HAP-1 (cell line): ENCODE measurements at regions not wholly inside any gene's neighbourhood (a gene's known extent, or its start where the extent isn't known, plus 50 kb on each side); places are given as distances from the start of the nearest gene placed in this dataset.
"Not testable (repeated sequence)": the region's sequence is repeated elsewhere in the genome, so short reads cannot be mapped to it uniquely, and the experiment has no call there.

Experiments used
- DNase-seq, 2 experiments: peaks; one replicate each; pipeline ENCODE4 v3.0.0-alpha.2; 2016 to 2020; ENCODE audit warnings: low spot score in 2 of 2
- H3K27me3 ChIP-seq: fragments of 250-450 bp; sonication (Bioruptor Pico); 2 replicates; pipeline ENCODE4 v1.5.1; 2020; ENCODE audit warnings: low read depth, mild to moderate bottlenecking, moderate library complexity
- H3K36me3 ChIP-seq: fragments of 250-450 bp; sonication (Bioruptor Pico); replicated peaks from 2 replicates; pipeline ENCODE4 v1.5.1; 2020; ENCODE audit warnings: mild to moderate bottlenecking
- H3K4me1 ChIP-seq: fragments of 250-450 bp; sonication (Bioruptor Pico); 2 replicates; pipeline ENCODE4 v1.5.1; 2020; ENCODE audit warnings: mild to moderate bottlenecking
- H3K4me3 ChIP-seq: fragments of 250-450 bp; sonication (Bioruptor Pico); 2 replicates; pipeline ENCODE4 v1.5.1; 2020; ENCODE audit warnings: mild to moderate bottlenecking, moderate library complexity
- H3K9me3 ChIP-seq: fragments of 250-450 bp; sonication (Bioruptor Pico); 2 replicates; pipeline ENCODE4 v1.5.1; 2020; ENCODE audit warnings: mild to moderate bottlenecking, moderate library complexity
- in situ Hi-C: fragments of 300-500 bp; cut with MboI; formaldehyde crosslinking; loops from 3 replicates; pipeline ENCODE4 v1.14.3; 2020; ENCODE audit warnings: low sequenced_read_pairs, inconsistent platforms, mixed read lengths

GRCh38 chr2:43004126-43004865 lies 211.9 kb upstream of the HAAO start:
- H3K27me3 ChIP-seq, H3K4me3 ChIP-seq, in situ Hi-C loops, H3K36me3 ChIP-seq, H3K9me3 ChIP-seq, H3K4me1 ChIP-seq, DNase-seq: not testable (repeated sequence)

- Histone ChIP-seq H3K27me3 (no peaks in the 10 kb centered on the region), H3K36me3 (no peaks in the 10 kb centered on the region), H3K4me3 (no peak overlapping the region), H3K4me1 (no peaks in the 10 kb centered on the region), H3K9me3 (no peaks in the 10 kb centered on the region)
- no peak for DNase-seq
- in situ Hi-C loops: no loop called here
These were observed 211.3 kb upstream of the HAAO start for GRCh38 chr2:43003702-43004101.

GRCh38 chr2:43001787-43002468 lies 209.5 kb upstream of the HAAO start:
- Histone ChIP-seq H3K4me1 (no peaks in the 10 kb centered on the region), H3K36me3 (no peaks in the 10 kb centered on the region), H3K27me3 (no peaks in the 10 kb centered on the region), H3K4me3 (no peak overlapping the region), H3K9me3 (no peaks in the 10 kb centered on the region)
- in situ Hi-C loops: no loop called here
- no peak for DNase-seq

GRCh38 chr2:43001055-43001378 lies 208.6 kb upstream of the HAAO start:
- H3K4me3 ChIP-seq: no peak overlapping the region
- no peaks in the 10 kb centered on the region for H3K4me1 ChIP-seq
- no peaks in the 10 kb centered on the region for H3K9me3 ChIP-seq
- in situ Hi-C loops: no loop called here
- no peak for DNase-seq
- no peaks in the 10 kb centered on the region for H3K27me3 ChIP-seq
- no peaks in the 10 kb centered on the region for H3K36me3 ChIP-seq

GRCh38 chr2:43000242-43001054 lies 208.1 kb upstream of the HAAO start:
- no peaks in the 10 kb centered on the region for H3K27me3 ChIP-seq
- DNase-seq: no peak
- no peak overlapping the region for H3K4me3 ChIP-seq
- H3K36me3 ChIP-seq: no peaks in the 10 kb centered on the region
- in situ Hi-C loops: no loop called here
- no peaks in the 10 kb centered on the region for H3K9me3 ChIP-seq
- H3K4me1 ChIP-seq: no peaks in the 10 kb centered on the region

- no peak for DNase-seq
- Histone ChIP-seq H3K36me3 (no peaks in the 10 kb centered on the region), H3K4me3 (no peak overlapping the region), H3K4me1 (no peaks in the 10 kb centered on the region), H3K27me3 (no peaks in the 10 kb centered on the region), H3K9me3 (no peaks in the 10 kb centered on the region)
- in situ Hi-C loops: no loop called here
These were observed 207.5 kb upstream of the HAAO start for GRCh38 chr2:42999856-43000241.

GRCh38 chr2:42999391-42999841 lies 207.0 kb upstream of the HAAO start:
- in situ Hi-C loops: no loop called here
- Histone ChIP-seq H3K4me3 (no peak overlapping the region), H3K36me3 (no peaks in the 10 kb centered on the region), H3K9me3 (no peaks in the 10 kb centered on the region), H3K27me3 (no peaks in the 10 kb centered on the region), H3K4me1 (no peaks in the 10 kb centered on the region)
- no peak for DNase-seq

- Histone ChIP-seq H3K9me3 (no peaks in the 10 kb centered on the region), H3K36me3 (no peaks in the 10 kb centered on the region), H3K4me1 (no peaks in the 10 kb centered on the region), H3K4me3 (no peak overlapping the region), H3K27me3 (no peaks in the 10 kb centered on the region)
- DNase-seq: no peak
- in situ Hi-C loops: no loop called here
These were observed 206.3 kb upstream of the HAAO start for GRCh38 chr2:42998721-42999120.

- H3K36me3 ChIP-seq: no peaks in the 10 kb centered on the region
- no peaks in the 10 kb centered on the region for H3K9me3 ChIP-seq
- no peaks in the 10 kb centered on the region for H3K4me1 ChIP-seq
- H3K4me3 ChIP-seq: no peak overlapping the region
- DNase-seq: no peak
- H3K27me3 ChIP-seq: no peaks in the 10 kb centered on the region
- in situ Hi-C loops: no loop called here
These were observed 204.1 kb upstream of the HAAO start for GRCh38 chr2:42996528-42996927.

GRCh38 chr2:42995752-42996422 lies 203.5 kb upstream of the HAAO start:
- H3K36me3 ChIP-seq: no peaks in the 10 kb centered on the region
- H3K4me3 ChIP-seq: no peak overlapping the region
- H3K4me1 ChIP-seq: no peaks in the 10 kb centered on the region
- in situ Hi-C loops: no loop called here
- DNase-seq: no peak
- H3K27me3 ChIP-seq: no peaks in the 10 kb centered on the region
- no peaks in the 10 kb centered on the region for H3K9me3 ChIP-seq

GRCh38 chr2:42989283-42990081 lies 197.1 kb upstream of the HAAO start:
- H3K4me1 ChIP-seq, H3K27me3 ChIP-seq, in situ Hi-C loops, H3K36me3 ChIP-seq, H3K4me3 ChIP-seq, H3K9me3 ChIP-seq: not testable (repeated sequence)
- peak in 1 of 2 experiments; percentile 77 for DNase-seq

- H3K9me3 ChIP-seq, DNase-seq, H3K36me3 ChIP-seq, H3K27me3 ChIP-seq, in situ Hi-C loops, H3K4me3 ChIP-seq: not testable (repeated sequence)
- H3K4me1 ChIP-seq: peaks cover 11% of the 10 kb centered on the region; the same call in 1 of the 2 replicates
These were observed 195.7 kb upstream of the HAAO start for GRCh38 chr2:42988055-42988454.
